RCC 7860 (cell line): ENCODE measurements at regions not wholly inside any gene's neighbourhood (a gene's known extent, or its start where the extent isn't known, plus 50 kb on each side); places are given as distances from the start of the nearest gene placed in this dataset.
A peak's percentile ranks its signal among the peaks of the same experiment; 100 is the strongest.
"Not testable (repeated sequence)": the region's sequence is repeated elsewhere in the genome, so short reads cannot be mapped to it uniquely, and the experiment has no call there.

Source experiments
- DNase-seq: peaks from one replicate; pipeline ENCODE4 v3.0.0-alpha.2; 2015; ENCODE audit warnings: low spot score
- FAIRE-seq: peaks from 2 replicates; lab custom pipeline; 2012; peaks lifted over from hg19 to GRCh38; lab: Jason Lieb, UNC

- DNase-seq (no peak), FAIRE-seq (no peak)
Measured at GRCh38 chr17:13157656-13158055, 139.8 kb upstream of the ELAC2 start.

GRCh38 chr17:13154930-13155329, 137.1 kb upstream of the ELAC2 start:
- FAIRE-seq: no peak
- no peak for DNase-seq

- no peak for DNase-seq
- FAIRE-seq: no peak
Measured at GRCh38 chr17:13154398-13154797, 136.6 kb upstream of the ELAC2 start.

- DNase-seq: no peak
- FAIRE-seq: no peak
Measured at GRCh38 chr17:13153036-13153435, 135.2 kb upstream of the ELAC2 start.

GRCh38 chr17:13152501-13152900, 134.7 kb upstream of the ELAC2 start:
- FAIRE-seq: no peak
- no peak for DNase-seq

- not testable (repeated sequence) for DNase-seq, FAIRE-seq
Measured at GRCh38 chr17:13150738-13151137, 132.9 kb upstream of the ELAC2 start.

GRCh38 chr17:13143001-13143400, 125.2 kb upstream of the ELAC2 start:
- no peak for FAIRE-seq

GRCh38 chr17:13140750-13141149, 122.9 kb upstream of the ELAC2 start:
- DNase-seq (no peak), FAIRE-seq (no peak)

More at GRCh38 chr17:13143001-13143400, 125.2 kb upstream of the ELAC2 start:
- DNase-seq: no peak

- no peak for FAIRE-seq
- DNase-seq: no peak
Measured at GRCh38 chr17:13135506-13135905, 117.7 kb upstream of the ELAC2 start.

- no peak for FAIRE-seq
- DNase-seq: no peak
Measured at GRCh38 chr17:13134076-13134475, 116.2 kb upstream of the ELAC2 start.

GRCh38 chr17:13131225-13131624, 113.4 kb upstream of the ELAC2 start:
- FAIRE-seq: no peak
- DNase-seq: no peak

- DNase-seq (no peak), FAIRE-seq (no peak)
Measured at GRCh38 chr17:13129356-13129755, 111.5 kb upstream of the ELAC2 start.

- FAIRE-seq: no peak
- no peak for DNase-seq
Measured at GRCh38 chr17:13128676-13129075, 110.8 kb upstream of the ELAC2 start.

GRCh38 chr17:13127921-13128602, 110.2 kb upstream of the ELAC2 start:
- no peak for FAIRE-seq
- no peak for DNase-seq

- FAIRE-seq: no peak
- no peak for DNase-seq
Measured at GRCh38 chr17:13120864-13121263, 103.0 kb upstream of the ELAC2 start.

GRCh38 chr17:13118311-13118710, 100.5 kb upstream of the ELAC2 start:
- no peak for DNase-seq

GRCh38 chr17:13117616-13118015, 99.8 kb upstream of the ELAC2 start:
- no peak for FAIRE-seq
- no peak for DNase-seq

More at GRCh38 chr17:13118311-13118710, 100.5 kb upstream of the ELAC2 start:
- FAIRE-seq: no peak

GRCh38 chr17:13114601-13115031, 96.8 kb upstream of the ELAC2 start:
- FAIRE-seq (no peak), DNase-seq (peak; percentile 4)

GRCh38 chr17:13113821-13114525, 96.1 kb upstream of the ELAC2 start:
- FAIRE-seq (no peak), DNase-seq (no peak)

- no peak for FAIRE-seq
- DNase-seq: no peak
Measured at GRCh38 chr17:13107676-13108235, 89.9 kb upstream of the ELAC2 start.

- no peak for FAIRE-seq
- DNase-seq: no peak
Measured at GRCh38 chr17:13106171-13106570, 88.3 kb upstream of the ELAC2 start.

- FAIRE-seq (no peak), DNase-seq (no peak)
Measured at GRCh38 chr17:13104576-13104975, 86.7 kb upstream of the ELAC2 start.
